HG03175 (cell line): ENCODE measurements at regions not wholly inside any gene's neighbourhood (a gene's known extent, or its start where the extent isn't known, plus 50 kb on each side); places are given as distances from the start of the nearest gene placed in this dataset.

Experiments
- ATAC-seq: cut with Tn5 transposase; IDR thresholded peaks from one replicate; pipeline ENCODE4 v1.9.1; 2021; ENCODE audit warnings: mild to moderate bottlenecking, moderate library complexity; ENCODE audit not compliant: unreplicated experiment

DNA sequence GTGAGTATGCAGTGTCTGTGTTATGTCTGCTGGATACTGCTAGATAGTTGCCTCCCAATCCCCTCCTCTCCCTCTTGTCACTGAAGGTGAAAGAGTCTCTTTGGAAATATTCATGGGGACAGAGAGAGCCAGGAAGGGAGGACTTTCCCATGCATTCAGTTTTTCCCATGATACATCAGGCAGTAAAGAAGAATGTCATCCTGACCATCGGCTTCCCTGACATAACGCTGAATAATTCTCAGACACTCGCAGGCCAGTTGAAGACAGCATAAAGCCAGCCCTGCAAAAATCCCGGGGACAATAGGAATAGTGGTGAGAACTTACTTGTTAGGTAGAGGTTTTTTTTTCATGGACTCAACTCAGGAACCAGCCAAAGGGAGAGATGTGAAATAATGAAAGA is 58.1 kb downstream of the KLF4 start:
- no peak for ATAC-seq

DNA sequence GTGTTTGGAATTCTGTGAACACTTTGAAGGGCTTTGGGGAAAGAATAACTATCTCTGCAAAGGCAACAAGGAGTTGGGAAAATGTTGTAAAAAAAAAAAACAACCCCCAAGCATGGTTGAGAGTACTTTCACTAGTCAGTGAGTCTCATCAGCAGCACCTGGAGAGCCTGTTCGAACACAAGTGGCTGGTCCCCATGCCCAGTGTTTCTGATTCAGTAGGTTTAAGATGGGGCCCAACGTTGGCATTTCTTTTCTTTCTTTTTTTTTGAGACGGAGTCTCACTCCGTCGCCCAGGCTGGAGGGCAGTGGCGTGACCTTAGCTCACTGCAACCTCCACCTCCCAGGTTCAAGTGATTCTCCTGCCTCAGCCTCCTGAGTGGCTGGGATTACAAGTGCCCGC is 59.5 kb downstream of the KLF4 start:
- no peak for ATAC-seq

DNA sequence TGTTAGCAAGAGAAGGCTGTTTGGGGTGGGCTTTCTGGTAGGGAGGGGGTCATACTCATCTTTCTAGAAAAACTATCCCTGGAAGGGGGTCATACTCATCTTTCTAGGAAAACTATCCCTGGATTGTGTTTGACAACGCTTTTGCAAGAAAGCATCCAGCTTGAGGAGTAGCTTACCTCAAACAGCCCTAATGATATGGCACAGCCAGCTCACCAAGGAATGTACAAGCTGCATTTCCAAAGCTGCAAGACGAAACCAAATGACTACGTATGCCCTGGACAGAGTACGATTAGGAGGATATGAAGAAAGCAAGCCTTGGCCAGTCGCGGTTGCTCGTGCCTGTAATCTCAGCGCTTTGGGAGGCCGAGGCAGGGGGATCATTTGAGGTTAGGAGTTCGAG is 63.4 kb downstream of the KLF4 start:
- no peak for ATAC-seq

DNA sequence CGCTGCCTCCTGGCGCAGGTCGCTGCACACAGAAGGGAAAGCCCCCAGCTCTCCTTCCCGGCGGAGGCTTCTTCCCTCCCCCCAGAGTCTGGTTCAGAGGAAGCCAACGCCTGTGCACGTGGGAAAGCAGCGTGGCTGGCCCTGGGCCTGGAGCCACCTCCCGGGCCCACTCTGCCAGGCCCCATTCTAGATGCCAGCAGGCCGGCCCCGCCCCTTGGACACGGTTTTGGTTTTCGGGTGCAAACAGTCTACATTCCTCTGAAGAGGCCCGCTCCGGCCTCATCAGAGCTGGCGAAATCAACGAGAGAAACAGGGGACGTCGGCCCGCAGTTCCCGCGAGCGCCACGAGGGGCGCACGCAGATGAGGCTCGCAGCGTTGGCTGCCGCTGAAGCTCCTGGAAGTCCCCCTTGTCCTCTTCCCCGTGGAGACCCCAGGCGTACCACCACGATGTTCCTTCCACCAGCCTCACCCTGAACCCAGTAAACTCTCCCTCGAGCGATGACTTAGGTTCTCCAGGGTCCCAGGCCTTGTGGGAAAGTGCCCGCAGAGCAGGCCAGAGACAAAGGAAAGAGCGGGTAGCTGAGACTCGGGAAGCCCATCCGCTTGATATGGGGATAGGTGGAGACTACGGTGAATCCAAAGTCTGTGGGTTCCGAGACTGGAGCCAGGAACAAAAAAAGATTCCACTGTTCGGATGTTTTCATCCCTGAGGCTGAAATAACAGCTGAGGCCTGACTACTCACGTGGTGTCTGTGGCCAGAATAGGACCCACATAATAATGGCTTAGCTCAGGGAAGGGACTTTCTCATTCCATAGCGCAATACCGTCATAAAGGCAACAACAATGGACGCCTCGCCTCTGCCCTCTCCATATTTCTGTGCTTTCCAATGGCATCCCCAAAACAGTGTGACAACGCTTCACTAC is 64.2 kb downstream of the KLF4 start:
- peak; percentile 85 for ATAC-seq

DNA sequence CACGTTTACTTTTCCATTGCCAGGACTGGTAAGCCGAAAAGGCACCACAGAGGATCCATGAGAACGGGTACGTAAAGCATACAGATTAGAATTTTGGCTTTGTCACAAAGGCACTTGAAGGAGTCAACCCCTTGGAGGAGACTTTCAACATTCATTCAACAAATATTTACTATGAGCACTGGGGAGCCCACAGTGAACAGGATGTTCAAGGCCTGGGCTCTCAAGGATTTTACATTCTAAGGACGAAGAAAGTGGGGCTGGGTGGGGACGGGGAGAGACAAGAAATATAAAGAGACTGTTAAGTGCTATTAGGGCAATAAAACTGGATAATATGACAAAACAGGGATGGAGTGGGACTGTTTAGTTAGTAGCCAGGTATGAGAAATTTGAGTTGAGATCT is 66.0 kb downstream of the KLF4 start:
- no peak for ATAC-seq

DNA sequence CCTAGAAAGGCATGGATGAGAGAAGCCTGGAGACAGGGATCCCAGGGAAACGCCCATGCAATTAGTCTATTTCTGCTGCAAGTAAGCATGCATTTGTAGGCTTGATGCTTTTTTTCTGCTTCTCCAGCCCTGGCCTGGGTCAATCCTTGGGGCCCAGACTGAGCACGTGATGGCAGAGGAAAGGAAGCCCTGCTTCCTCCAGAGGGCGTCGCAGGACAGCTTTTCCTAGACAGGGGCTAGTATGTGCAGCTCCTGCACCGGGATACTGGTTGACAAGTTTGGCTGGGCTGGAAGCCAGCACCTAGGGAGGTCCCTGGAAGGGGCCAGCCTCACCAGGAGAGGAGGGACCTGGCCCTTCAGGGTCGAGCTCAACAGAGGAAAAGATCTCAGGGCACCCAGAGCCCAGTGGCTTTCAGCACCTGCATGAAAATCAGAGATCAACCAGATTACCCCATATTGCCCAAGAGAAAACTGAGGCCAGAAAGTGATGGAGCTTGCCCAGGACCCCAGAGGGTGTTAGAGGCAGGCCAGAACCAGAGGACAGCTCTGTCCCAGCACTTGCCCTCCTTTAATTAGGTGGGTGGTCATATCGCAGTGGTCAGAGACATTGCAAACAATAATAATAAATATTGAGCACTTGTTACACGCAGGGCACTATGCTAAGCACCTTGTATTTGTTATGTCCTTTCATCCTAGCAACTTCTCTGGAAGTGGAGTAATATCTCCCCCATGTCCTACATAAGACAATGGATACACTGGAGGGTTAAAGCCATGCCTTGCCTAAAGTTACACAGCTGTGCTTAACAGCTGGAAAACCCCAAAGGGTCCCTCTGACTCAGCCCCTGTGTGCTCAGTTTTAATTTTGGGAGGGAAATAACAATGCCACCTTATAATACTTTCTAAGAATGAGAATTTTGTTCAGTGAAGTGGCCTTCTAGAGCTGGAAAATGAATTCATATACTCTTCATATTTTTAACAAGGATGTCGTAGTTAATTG is 67.1 kb downstream of the KLF4 start:
- ATAC-seq: no peak

DNA sequence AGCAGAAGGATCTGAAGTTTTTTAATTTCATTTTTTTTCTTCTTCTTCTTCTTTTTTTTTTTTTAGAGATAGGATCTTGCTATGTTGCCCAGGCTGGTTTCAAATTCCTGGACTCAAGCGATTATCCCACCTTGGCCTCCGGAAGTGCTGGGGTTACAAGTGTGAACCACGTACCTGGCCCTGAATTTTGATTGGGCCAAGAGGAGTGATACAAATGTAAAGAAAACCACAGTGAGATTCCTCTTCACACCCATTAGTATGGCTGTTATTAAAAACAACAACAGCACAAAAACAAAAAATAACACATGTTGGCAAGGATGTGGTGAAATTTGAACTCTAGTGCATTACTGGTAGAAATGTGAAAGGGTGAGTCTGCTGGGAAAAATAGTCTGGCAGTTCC is 79.1 kb downstream of the KLF4 start:
- no peak for ATAC-seq

DNA sequence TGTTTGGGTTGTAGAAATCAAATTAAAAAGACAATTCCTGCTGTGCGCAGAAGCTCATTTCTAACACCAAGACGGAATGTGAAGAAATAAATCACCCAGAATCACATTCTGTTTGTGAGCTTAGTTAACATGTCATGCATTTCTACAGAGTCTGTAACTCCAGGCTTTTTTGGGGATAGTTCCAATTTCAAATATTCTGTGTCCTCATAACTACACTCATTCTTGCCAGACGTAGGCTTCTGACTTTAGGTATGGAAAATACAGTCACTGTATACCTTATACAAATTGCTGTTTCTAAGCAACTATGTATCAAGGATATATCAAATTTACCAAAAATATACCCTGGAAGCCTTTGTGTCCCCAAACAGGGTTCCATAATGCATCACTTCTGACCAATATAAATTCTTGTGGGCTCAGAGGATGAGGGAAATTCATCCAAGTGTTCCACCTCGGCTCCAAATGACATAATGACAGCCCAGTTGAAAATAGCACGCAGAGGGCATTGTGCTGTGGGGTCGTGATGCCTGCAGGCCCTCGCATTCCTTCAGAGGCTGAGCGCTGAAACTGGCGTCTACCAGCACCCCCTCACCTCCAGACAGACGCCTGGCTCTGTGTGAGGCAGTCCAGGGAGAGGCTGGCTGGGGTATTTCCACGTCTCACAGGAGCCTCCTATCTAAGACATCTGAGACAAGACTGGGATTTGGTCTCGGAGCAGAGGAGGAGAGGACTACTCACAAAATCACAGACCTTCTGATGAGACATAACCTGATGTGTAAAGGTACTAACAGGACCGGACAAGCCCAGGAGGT is 79.8 kb downstream of the KLF4 start:
- ATAC-seq: no peak

DNA sequence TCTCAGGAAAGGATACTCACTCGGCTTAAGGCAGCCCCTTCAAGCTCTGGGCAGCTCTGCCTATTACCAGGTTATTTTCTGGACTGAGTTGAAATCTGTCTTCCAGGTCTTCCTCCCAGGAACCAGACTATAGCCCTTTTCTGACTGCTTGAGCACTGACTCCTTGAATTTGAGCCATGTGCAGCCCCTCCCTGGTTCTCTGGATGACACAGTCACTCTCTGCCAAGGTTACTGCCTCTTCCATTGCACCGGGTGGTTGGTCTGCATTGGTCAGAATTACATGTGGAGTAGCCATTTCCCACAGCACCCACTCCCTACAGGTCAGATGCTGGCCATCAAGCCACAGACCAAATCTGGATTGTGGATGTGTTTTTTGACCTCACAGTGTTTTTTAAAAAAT is 81.9 kb downstream of the KLF4 start:
- no peak for ATAC-seq

DNA sequence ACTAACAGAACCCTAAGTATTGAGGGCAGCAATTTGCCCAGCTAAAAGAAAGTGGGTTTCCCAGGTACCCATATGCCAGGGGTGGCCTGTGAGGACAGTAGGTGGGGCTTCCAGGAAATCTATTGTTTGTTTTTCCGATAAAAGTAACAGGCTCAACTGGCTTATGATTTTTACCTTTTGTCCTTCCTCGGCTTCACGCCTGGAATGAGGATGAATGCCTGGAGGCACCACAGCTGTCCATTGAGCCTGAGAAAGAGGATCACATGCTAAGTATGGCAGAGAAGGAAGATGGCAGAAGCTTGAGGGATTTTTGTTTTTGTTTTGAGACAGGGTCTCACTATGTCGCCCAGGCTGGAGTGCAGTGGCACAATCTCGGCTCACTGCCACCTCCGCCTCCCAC is 84.1 kb downstream of the KLF4 start:
- ATAC-seq: no peak

DNA sequence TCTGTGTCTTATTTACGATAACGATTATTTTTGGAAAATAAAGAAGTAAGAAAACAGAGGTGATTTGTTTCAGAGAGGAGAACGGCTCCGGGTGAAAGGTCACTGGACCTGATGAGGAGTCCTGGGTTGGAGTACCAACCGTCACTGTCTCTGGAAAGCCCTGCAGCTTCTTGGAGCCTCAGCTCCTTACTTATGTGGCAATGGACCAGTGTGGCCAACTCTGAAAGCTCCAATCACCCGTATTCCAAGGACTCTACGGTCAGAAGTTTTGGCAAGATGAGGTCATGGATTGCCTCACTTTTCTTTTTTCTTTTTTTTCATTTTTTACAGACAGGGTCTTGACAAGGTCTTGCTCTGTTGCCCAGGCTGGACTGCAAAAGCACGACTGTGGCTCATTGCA is 84.8 kb downstream of the KLF4 start:
- no peak for ATAC-seq

DNA sequence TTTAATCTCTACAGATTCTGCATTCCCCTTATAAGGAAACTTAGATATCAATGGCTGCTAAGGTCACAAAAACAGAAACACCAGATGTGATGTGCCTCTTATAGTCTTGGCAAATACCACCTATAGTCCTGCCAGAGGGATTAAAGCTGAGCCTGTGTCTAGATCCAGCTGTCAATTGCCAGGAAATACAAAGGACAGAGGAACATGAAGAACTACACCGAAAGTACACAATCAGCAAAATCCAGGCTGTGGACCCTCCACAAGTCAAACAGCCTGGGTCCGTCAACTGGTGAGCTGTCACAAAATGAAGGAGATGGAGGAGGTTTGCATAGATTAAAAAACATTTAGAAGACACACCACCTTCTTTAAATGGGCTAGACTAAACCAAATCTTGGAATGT is 85.4 kb downstream of the KLF4 start:
- ATAC-seq: no peak

DNA sequence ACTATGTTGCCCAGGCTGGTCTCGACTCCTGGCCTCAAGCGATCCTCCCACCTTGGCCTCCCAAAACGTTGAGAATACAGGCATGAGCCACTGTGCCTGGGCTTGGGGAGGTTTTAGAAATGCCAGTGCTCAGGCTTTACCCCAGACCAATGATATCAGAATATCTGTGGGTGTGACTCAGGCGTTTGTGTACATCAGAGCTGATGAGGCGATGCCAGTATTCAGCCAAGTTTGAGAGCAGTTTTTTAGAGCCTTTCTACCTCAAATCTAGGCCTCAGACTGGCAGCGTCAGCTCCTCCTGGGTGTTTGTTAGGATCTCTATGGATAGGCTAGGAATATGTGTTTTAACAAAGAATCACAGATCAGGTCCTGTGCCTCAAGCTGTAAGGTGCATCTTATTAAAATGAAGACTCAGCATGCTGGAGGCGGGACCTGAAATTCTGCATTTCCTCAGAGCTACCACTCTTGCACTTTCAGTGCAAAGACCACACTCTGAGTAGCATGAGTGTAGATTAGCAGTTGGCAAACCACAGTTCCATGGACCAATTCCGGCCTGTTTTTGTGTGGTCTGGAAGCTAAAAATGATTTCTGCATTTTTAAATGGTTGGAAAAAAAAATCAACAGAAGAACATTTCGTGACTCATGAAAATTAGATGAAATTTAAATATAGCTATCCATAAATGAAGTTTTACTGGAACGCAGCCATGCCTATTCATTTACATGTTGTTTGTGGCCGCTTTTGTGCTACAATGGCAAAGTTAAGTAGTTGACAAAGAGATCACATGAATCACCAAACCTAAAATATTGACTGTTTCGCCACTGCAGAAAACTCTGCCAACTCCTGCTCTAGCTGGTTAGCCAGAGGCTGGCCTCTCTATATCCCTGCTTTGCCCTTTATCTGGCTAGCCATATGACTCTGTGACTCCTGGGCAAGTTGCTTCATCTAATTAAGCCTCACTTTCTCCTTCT is 92.2 kb downstream of the KLF4 start:
- no peak for ATAC-seq

DNA sequence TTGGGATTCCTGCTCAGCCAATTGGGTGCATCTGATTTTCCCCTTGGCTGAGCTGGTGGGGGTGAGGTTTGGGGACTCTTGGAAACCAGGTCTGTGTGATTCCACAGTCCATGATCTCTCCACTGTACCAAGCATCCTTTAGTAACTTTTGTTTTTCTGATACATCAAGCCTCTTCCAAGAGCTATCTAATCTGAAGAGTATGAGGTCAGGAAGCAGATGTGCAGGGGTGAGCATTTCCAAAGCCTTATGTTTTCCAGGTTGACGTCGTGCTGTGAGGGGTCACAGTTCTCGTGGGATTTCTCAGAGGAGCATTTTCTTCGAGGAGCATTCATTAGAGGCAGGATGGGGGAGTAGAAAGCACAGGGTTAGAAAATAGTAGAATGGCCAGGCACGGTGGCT is 95.3 kb downstream of the KLF4 start:
- no peak for ATAC-seq

DNA sequence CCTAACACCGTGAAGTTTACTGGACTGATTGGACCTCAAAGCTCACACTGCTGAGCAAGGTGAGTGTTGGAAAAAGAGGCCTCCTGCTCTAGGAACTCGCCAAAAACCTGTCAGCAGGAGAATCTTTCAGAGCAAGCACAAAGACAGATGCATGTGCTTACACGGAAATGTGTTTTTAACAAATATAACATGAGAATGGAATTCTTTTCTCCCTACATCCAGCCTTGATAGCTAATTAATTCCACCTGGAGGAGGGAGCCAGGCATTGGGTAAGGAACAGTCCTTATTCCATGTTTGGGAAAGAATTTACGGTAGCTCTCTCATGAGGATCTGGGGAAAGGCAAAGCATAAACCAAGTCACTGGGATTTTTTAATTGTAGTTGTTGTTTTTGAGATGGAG is 98.8 kb downstream of the KLF4 start:
- no peak for ATAC-seq

DNA sequence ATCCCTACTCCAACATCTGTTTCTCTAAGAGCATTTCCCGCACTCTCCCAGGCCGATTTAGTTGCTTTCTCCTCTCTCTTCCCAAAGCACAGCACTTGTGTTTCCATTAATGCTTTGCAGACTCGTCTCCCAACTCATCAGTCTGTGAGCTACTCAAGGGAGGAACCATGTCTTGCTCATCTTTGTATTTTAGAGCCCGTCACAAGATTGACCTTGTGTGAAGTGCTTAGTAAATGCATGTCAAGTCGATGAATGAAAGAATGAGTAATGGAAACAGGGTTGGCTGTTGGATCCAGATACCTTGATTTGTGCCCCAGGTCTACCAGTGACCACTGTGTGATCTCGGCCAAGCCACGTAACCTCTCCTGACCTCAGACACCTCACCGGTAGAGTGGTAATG is 99.3 kb downstream of the KLF4 start:
- no peak for ATAC-seq

DNA sequence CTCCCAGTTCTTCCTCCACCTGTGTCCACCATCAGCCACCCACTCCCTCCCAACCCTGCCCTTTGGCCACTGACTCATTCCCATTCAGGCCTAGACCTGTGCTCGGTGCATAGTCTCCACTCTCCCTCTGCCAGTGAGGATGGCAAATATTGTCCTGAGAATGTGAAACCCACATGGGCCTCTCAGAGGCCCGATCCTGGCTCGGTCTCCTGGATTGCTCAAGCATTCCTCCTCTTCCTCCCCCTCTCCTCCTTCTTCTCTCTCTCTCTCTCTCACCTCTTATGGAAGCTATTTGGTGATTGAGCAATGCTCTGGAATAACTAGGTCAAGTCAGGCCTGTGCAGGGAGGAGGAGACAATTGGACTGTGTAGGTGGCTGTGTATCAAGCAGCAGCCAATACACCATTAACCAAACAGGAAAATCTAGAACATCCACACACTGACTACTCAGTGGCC is 99.9 kb downstream of the KLF4 start:
- ATAC-seq: no peak

DNA sequence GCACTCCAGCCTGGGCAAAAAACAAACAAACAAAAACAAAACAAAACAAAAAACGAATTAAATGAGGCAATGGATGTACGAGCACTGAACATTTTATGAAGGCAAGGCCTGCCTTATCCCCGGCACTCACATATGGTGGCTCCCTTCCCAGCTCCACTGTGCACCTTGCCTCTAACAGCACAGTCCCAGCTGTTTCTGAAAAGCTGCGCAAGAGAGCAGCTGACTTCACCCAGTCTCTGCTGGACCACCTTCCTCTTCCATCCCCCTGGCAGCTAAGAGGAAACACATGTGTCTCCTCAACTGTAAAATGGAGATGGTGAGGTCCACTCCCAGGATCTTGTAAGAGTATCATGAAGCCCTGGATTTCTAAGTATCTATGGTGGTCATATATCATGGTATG is 100.7 kb downstream of the KLF4 start:
- ATAC-seq: no peak

DNA sequence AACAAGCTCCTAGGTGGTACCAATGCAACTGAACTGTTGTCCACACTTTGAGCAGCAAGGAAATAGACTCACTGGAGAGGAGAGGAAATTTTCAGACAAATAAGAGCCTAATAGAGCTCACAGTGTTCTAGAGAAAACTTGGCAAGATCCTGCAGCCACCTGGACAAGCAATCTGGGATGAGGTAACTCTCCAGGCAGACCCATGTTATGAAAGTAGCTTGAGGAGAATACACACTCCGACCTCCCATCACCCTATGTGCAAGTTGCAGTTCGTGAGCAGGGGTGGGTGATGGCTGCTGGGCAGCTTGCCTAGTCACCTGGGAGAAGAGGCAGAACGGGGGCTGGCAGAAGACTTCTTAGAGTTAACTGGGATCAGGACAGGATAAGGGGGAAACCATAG is 102.2 kb downstream of the KLF4 start:
- no peak for ATAC-seq

DNA sequence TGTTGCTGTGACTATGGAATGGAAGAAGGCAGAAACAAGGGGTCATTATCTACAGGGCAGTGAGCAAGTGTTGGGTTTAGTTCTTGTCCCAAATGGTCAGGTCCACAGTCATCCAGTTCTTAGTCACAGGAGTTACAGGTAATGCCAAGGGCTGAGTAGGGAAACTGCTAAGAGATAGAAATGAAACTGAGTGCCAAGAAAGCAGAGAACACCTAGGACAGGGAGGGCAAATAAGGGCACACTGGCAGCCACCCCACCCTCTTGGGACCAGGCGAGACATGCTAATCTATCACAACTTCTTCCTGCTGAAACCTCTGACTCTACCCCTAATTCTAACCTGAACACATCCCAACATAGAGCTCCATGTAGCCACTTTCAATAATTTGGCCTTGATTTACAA is 103.2 kb downstream of the KLF4 start:
- no peak for ATAC-seq
